Activated naive CD4-positive, alpha-beta T cell treated with anti-CD3 and anti-CD28 coated beads, Interleukin-2, amount 10 ng/mL, durations not matched to agents 7 days and 5 days (primary cell): ENCODE measurements at regions not wholly inside any gene's neighbourhood (a gene's known extent, or its start where the extent isn't known, plus 50 kb on each side); places are given as distances from the start of the nearest gene placed in this dataset.

Source experiments
- CTCF ChIA-PET: fragments of 350-600 bp; sonication (Branson Sonifier 250); formaldehyde crosslinking; loops from one replicate; lab custom pipeline; 2021; ENCODE audit warnings: antibody characterized with exemption; lab: Charles Lee
- DNase-seq: peaks from one replicate; pipeline ENCODE4 v3.0.0-alpha.2; 2020
- H3K27ac Mint-ChIP-seq: one replicate; pipeline ENCODE4 v1.8.0; 2021; ENCODE audit warnings: mild to moderate bottlenecking, moderate library complexity, mixed read lengths
- H3K27me3 Mint-ChIP-seq: one replicate; pipeline ENCODE4 v1.8.0; 2021; ENCODE audit warnings: mild to moderate bottlenecking, mixed read lengths
- H3K36me3 Mint-ChIP-seq: one replicate; pipeline ENCODE4 v1.8.0; 2021; ENCODE audit warnings: mixed read lengths
- H3K4me1 Mint-ChIP-seq: one replicate; pipeline ENCODE4 v1.8.0; 2021; ENCODE audit warnings: mixed read lengths
- H3K4me3 Mint-ChIP-seq: one replicate; pipeline ENCODE4 v1.8.0; 2021; ENCODE audit warnings: mild to moderate bottlenecking, moderate library complexity, mixed read lengths
- H3K9me3 Mint-ChIP-seq: one replicate; pipeline ENCODE4 v1.8.0; 2021; ENCODE audit warnings: mixed read lengths

- H3K4me3 Mint-ChIP-seq: no peak overlapping the region
- no peak overlapping the region for H3K27ac Mint-ChIP-seq
- CTCF ChIA-PET: no interaction called here
- no peak for DNase-seq
- H3K36me3 Mint-ChIP-seq: no peaks in the 10 kb centered on the region
- H3K27me3 Mint-ChIP-seq: no peaks in the 10 kb centered on the region
- H3K4me1 Mint-ChIP-seq: no peaks in the 10 kb centered on the region
- H3K9me3 Mint-ChIP-seq: no peaks in the 10 kb centered on the region
These were observed 475.2 kb downstream of the SETD4 start for GRCh38 chr21:35585155-35585554.

GRCh38 chr21:35583566-35584216 lies 476.6 kb downstream of the SETD4 start:
- no peak overlapping the region for H3K27ac Mint-ChIP-seq
- H3K27me3 Mint-ChIP-seq: no peaks in the 10 kb centered on the region
- no peaks in the 10 kb centered on the region for H3K4me1 Mint-ChIP-seq
- H3K9me3 Mint-ChIP-seq: no peaks in the 10 kb centered on the region
- no peaks in the 10 kb centered on the region for H3K36me3 Mint-ChIP-seq
- no peak for DNase-seq
- CTCF ChIA-PET: no interaction called here
- no peak overlapping the region for H3K4me3 Mint-ChIP-seq

- DNase-seq: no peak
- no peak overlapping the region for H3K4me3 Mint-ChIP-seq
- no peaks in the 10 kb centered on the region for H3K27me3 Mint-ChIP-seq
- no peaks in the 10 kb centered on the region for H3K4me1 Mint-ChIP-seq
- CTCF ChIA-PET: no interaction called here
- H3K9me3 Mint-ChIP-seq: no peaks in the 10 kb centered on the region
- H3K36me3 Mint-ChIP-seq: no peaks in the 10 kb centered on the region
- no peak overlapping the region for H3K27ac Mint-ChIP-seq
These were observed 477.6 kb downstream of the SETD4 start for GRCh38 chr21:35582731-35583130.

GRCh38 chr21:35581640-35582039 lies 478.7 kb downstream of the SETD4 start:
- Mint-ChIP-seq H3K9me3 (no peaks in the 10 kb centered on the region), H3K27me3 (no peaks in the 10 kb centered on the region), H3K36me3 (no peaks in the 10 kb centered on the region), H3K4me3 (no peak overlapping the region), H3K4me1 (no peaks in the 10 kb centered on the region), H3K27ac (no peak overlapping the region)
- DNase-seq: no peak
- CTCF ChIA-PET: no interaction called here

- no peaks in the 10 kb centered on the region for H3K9me3 Mint-ChIP-seq
- CTCF ChIA-PET: no interaction called here
- no peaks in the 10 kb centered on the region for H3K27me3 Mint-ChIP-seq
- H3K4me1 Mint-ChIP-seq: no peaks in the 10 kb centered on the region
- DNase-seq: no peak
- no peak overlapping the region for H3K27ac Mint-ChIP-seq
- no peaks in the 10 kb centered on the region for H3K36me3 Mint-ChIP-seq
- no peak overlapping the region for H3K4me3 Mint-ChIP-seq
These were observed 480.6 kb downstream of the SETD4 start for GRCh38 chr21:35579520-35580293.

GRCh38 chr21:35578831-35579471 lies 481.4 kb downstream of the SETD4 start:
- Mint-ChIP-seq H3K4me1 (no peaks in the 10 kb centered on the region), H3K4me3 (no peak overlapping the region), H3K9me3 (no peaks in the 10 kb centered on the region), H3K27me3 (no peaks in the 10 kb centered on the region), H3K36me3 (no peaks in the 10 kb centered on the region), H3K27ac (no peak overlapping the region)
- DNase-seq: no peak
- CTCF ChIA-PET: no interaction called here

GRCh38 chr21:35578347-35578782 lies 482.0 kb downstream of the SETD4 start:
- no peak overlapping the region for H3K4me3 Mint-ChIP-seq
- CTCF ChIA-PET: no interaction called here
- no peak for DNase-seq
- H3K36me3 Mint-ChIP-seq: no peaks in the 10 kb centered on the region
- H3K27ac Mint-ChIP-seq: no peak overlapping the region
- H3K9me3 Mint-ChIP-seq: no peaks in the 10 kb centered on the region
- H3K4me1 Mint-ChIP-seq: no peaks in the 10 kb centered on the region
- no peaks in the 10 kb centered on the region for H3K27me3 Mint-ChIP-seq

GRCh38 chr21:35575280-35575915 lies 484.9 kb downstream of the SETD4 start:
- Mint-ChIP-seq H3K27me3 (no peaks in the 10 kb centered on the region), H3K27ac (no peak overlapping the region), H3K4me1 (no peaks in the 10 kb centered on the region), H3K9me3 (no peaks in the 10 kb centered on the region), H3K36me3 (no peaks in the 10 kb centered on the region), H3K4me3 (no peak overlapping the region)
- CTCF ChIA-PET: no interaction called here
- no peak for DNase-seq

- no peak for DNase-seq
- no peaks in the 10 kb centered on the region for H3K4me1 Mint-ChIP-seq
- H3K9me3 Mint-ChIP-seq: no peaks in the 10 kb centered on the region
- H3K27me3 Mint-ChIP-seq: no peaks in the 10 kb centered on the region
- CTCF ChIA-PET: no interaction called here
- no peak overlapping the region for H3K27ac Mint-ChIP-seq
- no peaks in the 10 kb centered on the region for H3K36me3 Mint-ChIP-seq
- H3K4me3 Mint-ChIP-seq: no peak overlapping the region
These were observed 486.6 kb downstream of the SETD4 start for GRCh38 chr21:35573472-35574374.

GRCh38 chr21:35571910-35572309 lies 488.4 kb downstream of the SETD4 start:
- Mint-ChIP-seq H3K4me3 (no peak overlapping the region), H3K27ac (no peak overlapping the region), H3K36me3 (no peaks in the 10 kb centered on the region), H3K27me3 (no peaks in the 10 kb centered on the region), H3K9me3 (no peaks in the 10 kb centered on the region), H3K4me1 (no peaks in the 10 kb centered on the region)
- DNase-seq: no peak
- CTCF ChIA-PET: no interaction called here

GRCh38 chr21:35568643-35569042 lies 491.7 kb downstream of the SETD4 start:
- Mint-ChIP-seq H3K27me3 (peaks cover 6% of the 10 kb centered on the region), H3K36me3 (no peaks in the 10 kb centered on the region), H3K27ac (no peak overlapping the region), H3K4me1 (no peaks in the 10 kb centered on the region), H3K9me3 (no peaks in the 10 kb centered on the region), H3K4me3 (no peak overlapping the region)
- CTCF ChIA-PET: no interaction called here
- no peak for DNase-seq

GRCh38 chr21:35566874-35567273 lies 493.5 kb downstream of the SETD4 start:
- Mint-ChIP-seq H3K27ac (no peak overlapping the region), H3K4me1 (no peaks in the 10 kb centered on the region), H3K27me3 (peaks cover 6% of the 10 kb centered on the region), H3K4me3 (no peak overlapping the region), H3K36me3 (no peaks in the 10 kb centered on the region), H3K9me3 (no peaks in the 10 kb centered on the region)
- no peak for DNase-seq
- CTCF ChIA-PET: no interaction called here

- CTCF ChIA-PET: interaction anchor here (1.2 kb wide), 1 partner anchor 11 kb away, joined by 3 read pairs; no protein-coding TSS in a partner anchor
- Mint-ChIP-seq H3K27me3 (peaks cover 10% of the 10 kb centered on the region), H3K4me1 (no peaks in the 10 kb centered on the region), H3K27ac (no peak overlapping the region), H3K9me3 (no peaks in the 10 kb centered on the region), H3K36me3 (no peaks in the 10 kb centered on the region), H3K4me3 (no peak overlapping the region)
- no peak for DNase-seq
These were observed 495.1 kb downstream of the SETD4 start for GRCh38 chr21:35565204-35565611.
